Effector CD4-positive, alpha-beta T cell (primary cell): ENCODE measurements at regions not wholly inside any gene's neighbourhood (a gene's known extent, or its start where the extent isn't known, plus 50 kb on each side); places are given as distances from the start of the nearest gene placed in this dataset.
"Not testable (repeated sequence)": the region's sequence is repeated elsewhere in the genome, so short reads cannot be mapped to it uniquely, and the experiment has no call there.

ENCODE experiments used
- DNase-seq: peaks from one replicate; pipeline ENCODE4 v3.0.0-alpha.2; 2020

- no peak for DNase-seq
Measured at GRCh38 chrX:27136325-27136724, 326.8 kb downstream of the PPP4R3C start.

GRCh38 chrX:27132862-27133261, 330.3 kb downstream of the PPP4R3C start:
- no peak for DNase-seq

GRCh38 chrX:27087176-27087575, 376.0 kb downstream of the PPP4R3C start:
- DNase-seq: not testable (repeated sequence)

- no peak for DNase-seq
Measured at GRCh38 chrX:27086237-27086636, 376.9 kb downstream of the PPP4R3C start.

- no peak for DNase-seq
Measured at GRCh38 chrX:27085346-27085745, 377.8 kb downstream of the PPP4R3C start.

- no peak for DNase-seq
Measured at GRCh38 chrX:27078371-27078770, 384.8 kb downstream of the PPP4R3C start.

- DNase-seq: no peak
Measured at GRCh38 chrX:27057883-27058282, 405.3 kb downstream of the PPP4R3C start.

- DNase-seq: no peak
Measured at GRCh38 chrX:27039332-27039731, 423.8 kb downstream of the PPP4R3C start.

- DNase-seq: no peak
Measured at GRCh38 chrX:27008486-27008885, 454.7 kb downstream of the PPP4R3C start.

GRCh38 chrX:26999634-27000033, 463.5 kb downstream of the PPP4R3C start:
- DNase-seq: no peak

GRCh38 chrX:26958261-26958660, 504.9 kb downstream of the PPP4R3C start:
- no peak for DNase-seq

- DNase-seq: no peak
Measured at GRCh38 chrX:26954029-26954428, 509.1 kb downstream of the PPP4R3C start.

GRCh38 chrX:26952213-26952612, 510.9 kb downstream of the PPP4R3C start:
- no peak for DNase-seq

GRCh38 chrX:26927419-26927818, 535.7 kb downstream of the PPP4R3C start:
- no peak for DNase-seq

GRCh38 chrX:26925088-26925487, 538.1 kb downstream of the PPP4R3C start:
- DNase-seq: no peak

- no peak for DNase-seq
Measured at GRCh38 chrX:26922278-26922677, 540.9 kb downstream of the PPP4R3C start.

- no peak for DNase-seq
Measured at GRCh38 chrX:26918631-26919030, 544.5 kb downstream of the PPP4R3C start.

- no peak for DNase-seq
Measured at GRCh38 chrX:26916991-26917390, 546.1 kb downstream of the PPP4R3C start.

GRCh38 chrX:26915064-26915463, 548.1 kb downstream of the PPP4R3C start:
- DNase-seq: no peak

GRCh38 chrX:26914232-26914631, 548.9 kb downstream of the PPP4R3C start:
- no peak for DNase-seq

- DNase-seq: not testable (repeated sequence)
Measured at GRCh38 chrX:26911785-26912184, 551.4 kb downstream of the PPP4R3C start.

- DNase-seq: no peak
Measured at GRCh38 chrX:26909728-26910127, 553.4 kb downstream of the PPP4R3C start.

GRCh38 chrX:26908218-26908617, 554.9 kb downstream of the PPP4R3C start:
- no peak for DNase-seq

GRCh38 chrX:26889574-26889973, 573.6 kb downstream of the PPP4R3C start:
- no peak for DNase-seq

GRCh38 chrX:26873736-26874135, 589.4 kb downstream of the PPP4R3C start:
- no peak for DNase-seq

GRCh38 chrX:26871967-26872366, 591.2 kb downstream of the PPP4R3C start:
- DNase-seq: no peak
